GM21381 (cell line): ENCODE measurements at regions not wholly inside any gene's neighbourhood (a gene's known extent, or its start where the extent isn't known, plus 50 kb on each side); places are given as distances from the start of the nearest gene placed in this dataset.
A peak's percentile ranks its signal among the peaks of the same experiment; 100 is the strongest.
"Not testable (repeated sequence)": the region's sequence is repeated elsewhere in the genome, so short reads cannot be mapped to it uniquely, and the experiment has no call there.

Experiments used
- ATAC-seq: cut with Tn5 transposase; IDR thresholded peaks from one replicate; pipeline ENCODE4 v1.9.1; 2021; ENCODE audit warnings: mild to moderate bottlenecking, moderate library complexity; ENCODE audit not compliant: unreplicated experiment

DNA sequence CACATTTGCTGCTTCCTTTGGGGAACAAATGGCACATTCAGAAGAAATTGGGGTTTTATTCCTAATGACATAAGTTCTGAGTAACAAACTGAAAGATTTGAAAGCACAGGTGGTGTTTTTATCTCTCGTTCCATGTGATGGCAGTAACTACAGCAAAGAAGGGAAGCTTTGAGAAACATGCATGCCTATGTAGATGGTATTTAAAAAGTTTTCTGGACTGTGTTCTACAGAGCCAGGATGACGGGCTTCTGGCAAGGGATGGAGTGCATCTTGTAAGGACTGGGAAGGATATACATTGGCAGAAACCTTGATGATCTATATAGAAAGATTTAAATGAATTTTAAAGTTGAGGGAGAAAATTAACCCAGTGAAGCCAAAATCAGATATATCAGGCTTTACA lies 362.2 kb upstream of the ROPN1 start:
- ATAC-seq: no peak

DNA sequence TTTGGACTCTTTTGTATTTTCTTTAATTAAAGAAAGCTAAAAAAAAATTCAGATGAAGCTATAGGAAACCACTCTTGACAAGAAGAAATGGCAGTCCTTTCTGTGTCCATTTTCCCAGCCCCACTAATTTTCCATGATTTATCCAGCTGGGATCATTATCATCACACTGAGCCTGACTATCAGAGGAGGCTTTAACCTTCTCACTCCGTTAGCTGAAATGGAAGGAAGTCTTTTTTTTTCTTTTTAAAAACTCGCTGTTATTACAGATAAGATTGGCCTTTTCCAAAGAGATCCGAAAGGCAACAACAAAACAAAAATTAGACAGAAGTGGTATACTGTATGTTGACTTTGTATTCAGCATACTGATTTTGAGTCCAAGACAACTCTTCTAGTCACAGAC lies 366.2 kb upstream of the ROPN1 start:
- no peak for ATAC-seq

- no peak for ATAC-seq
Measured at GRCh38 chr3:124360155-124360554, 368.2 kb upstream of the ROPN1 start.

- ATAC-seq: no peak
Measured at GRCh38 chr3:124360563-124360962, 368.6 kb upstream of the ROPN1 start.

GRCh38 chr3:124361566-124361965 lies 368.7 kb upstream of the UMPS start:
- ATAC-seq: no peak

GRCh38 chr3:124362455-124362854 lies 367.8 kb upstream of the UMPS start:
- ATAC-seq: no peak

- no peak for ATAC-seq
Measured at GRCh38 chr3:124363476-124363875, 366.8 kb upstream of the UMPS start.

- no peak for ATAC-seq
Measured at GRCh38 chr3:124364317-124365020, 365.8 kb upstream of the UMPS start.

- not testable (repeated sequence) for ATAC-seq
Measured at GRCh38 chr3:124366655-124367054, 363.6 kb upstream of the UMPS start.

DNA sequence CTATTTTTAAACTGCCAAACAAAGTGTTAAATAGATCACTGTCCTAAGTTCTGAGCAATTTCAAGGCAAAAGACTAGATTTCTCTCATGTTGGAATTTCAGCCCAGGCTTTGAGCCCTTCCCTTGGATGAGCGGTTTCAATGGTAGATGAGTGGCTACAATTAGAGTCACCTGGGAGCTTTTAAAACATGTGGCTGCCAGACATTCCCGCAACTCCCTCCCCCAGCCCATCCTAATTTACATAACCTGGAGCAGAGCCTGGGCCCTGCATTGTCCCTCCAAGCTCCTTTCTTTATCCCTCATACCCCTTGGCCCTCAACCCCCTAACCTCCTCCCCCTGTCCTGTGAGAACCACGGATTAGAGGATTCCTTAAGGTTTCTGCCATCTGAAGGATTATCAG lies 357.5 kb upstream of the UMPS start:
- no peak for ATAC-seq

- ATAC-seq: peak; percentile 52
Measured at GRCh38 chr3:124373524-124373923, 356.7 kb upstream of the UMPS start.

GRCh38 chr3:124374583-124374982 lies 355.7 kb upstream of the UMPS start:
- ATAC-seq: no peak

DNA sequence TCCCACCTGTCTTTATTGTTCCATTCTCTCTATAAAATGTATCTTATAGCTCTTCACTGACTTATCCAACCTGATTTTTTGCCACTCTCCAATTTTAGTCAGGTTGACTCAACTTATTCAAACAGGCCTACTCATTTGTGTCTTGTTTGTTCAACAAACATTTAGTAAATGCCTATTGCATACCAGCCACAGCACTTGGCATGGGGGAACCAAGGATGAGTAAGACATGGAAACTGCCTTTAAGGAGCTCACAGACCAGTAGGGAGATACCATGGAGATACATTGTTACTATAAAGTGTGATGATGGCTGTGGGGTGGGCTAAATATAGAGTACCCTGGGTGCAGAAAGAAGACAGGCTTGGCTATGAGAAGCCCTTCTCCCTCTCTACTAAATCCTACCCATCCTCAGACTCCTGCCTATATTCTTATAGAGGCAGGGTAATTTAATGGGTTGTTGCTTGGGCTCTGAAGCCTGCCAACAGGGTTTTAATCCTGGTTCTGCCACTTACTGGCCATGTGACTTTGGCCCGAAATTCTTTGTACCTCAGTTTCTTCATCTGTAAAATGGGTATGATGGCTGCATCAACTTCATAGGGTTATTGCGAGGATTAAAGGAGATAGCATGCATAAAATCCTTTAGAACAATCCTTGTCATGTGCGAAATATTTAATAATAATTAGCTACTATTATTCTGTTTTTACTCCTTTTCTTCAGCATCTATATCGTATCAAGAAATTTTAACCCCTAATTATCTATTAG lies 348.5 kb upstream of the UMPS start:
- no peak for ATAC-seq

- no peak for ATAC-seq
Measured at GRCh38 chr3:124383051-124383450, 347.2 kb upstream of the UMPS start.

DNA sequence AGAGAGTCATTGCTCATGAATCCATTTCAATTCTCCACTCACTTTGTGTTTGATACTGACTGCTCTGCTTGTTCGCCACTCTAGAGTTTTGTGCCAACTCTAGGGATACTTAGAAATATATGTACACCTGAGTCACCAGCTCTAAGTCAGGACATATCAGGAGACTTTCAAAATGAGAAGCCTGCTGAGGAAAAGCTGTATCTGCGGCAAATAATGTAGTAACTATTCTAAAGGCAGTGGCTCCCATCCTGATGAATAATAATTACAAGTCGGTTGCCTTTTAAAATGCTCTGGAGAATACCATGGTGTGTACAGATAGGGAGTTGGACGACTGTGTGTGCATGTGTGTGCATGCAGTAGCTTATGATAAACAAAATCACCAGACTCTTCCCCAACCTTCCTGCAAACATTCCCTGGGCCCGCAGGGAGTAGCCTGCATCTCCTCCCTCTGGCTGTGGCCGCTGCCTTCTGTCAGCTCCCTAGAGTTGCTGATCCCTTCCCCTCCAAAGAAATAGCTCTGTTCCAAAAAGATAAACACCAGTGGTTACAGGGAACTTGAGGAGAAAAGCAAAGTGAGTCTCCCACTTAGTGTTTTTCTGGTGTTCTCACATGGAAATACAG lies 346.3 kb upstream of the UMPS start:
- ATAC-seq: no peak

GRCh38 chr3:124384527-124384926 lies 345.7 kb upstream of the UMPS start:
- no peak for ATAC-seq

GRCh38 chr3:124385996-124386395 lies 344.3 kb upstream of the UMPS start:
- ATAC-seq: no peak

GRCh38 chr3:124386996-124387595 lies 343.2 kb upstream of the UMPS start:
- ATAC-seq: no peak

DNA sequence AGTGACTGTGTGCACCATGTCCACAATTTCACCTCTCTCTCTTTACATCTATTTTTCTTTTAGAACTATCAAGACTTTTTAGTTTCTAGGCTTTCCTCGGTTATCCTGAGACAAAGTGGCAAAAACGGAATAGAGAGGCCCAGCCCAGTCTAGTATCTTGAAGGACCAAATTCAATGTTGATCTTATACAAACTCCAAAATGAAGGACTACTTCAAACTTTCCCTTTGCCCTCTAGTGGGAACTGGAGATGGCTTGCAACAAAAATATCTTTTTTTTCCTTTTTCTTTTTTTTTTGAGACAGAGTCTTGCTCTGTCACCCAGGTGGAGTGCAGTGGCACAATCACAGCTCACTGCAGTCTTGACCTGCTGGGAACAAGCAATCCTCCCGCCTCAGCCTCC lies 338.5 kb upstream of the UMPS start:
- no peak for ATAC-seq

DNA sequence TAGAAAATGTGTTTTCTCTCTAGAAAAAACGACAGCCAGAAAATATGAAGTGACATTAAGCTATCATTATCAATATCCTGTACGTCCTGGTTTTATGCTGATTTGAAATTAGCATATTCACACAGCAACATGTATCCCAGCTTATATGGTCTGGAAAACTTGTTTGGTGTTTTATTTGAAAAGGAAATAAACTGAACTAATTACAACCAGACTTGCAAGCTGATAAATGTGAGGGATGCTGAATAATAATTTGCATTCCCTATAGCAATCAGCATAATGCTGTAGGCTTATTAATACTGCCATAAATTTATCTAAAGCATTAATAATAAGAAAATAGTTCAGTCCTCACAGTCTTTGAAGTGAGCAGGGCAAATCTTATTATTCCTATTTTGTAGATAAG lies 336.9 kb upstream of the UMPS start:
- ATAC-seq: no peak

DNA sequence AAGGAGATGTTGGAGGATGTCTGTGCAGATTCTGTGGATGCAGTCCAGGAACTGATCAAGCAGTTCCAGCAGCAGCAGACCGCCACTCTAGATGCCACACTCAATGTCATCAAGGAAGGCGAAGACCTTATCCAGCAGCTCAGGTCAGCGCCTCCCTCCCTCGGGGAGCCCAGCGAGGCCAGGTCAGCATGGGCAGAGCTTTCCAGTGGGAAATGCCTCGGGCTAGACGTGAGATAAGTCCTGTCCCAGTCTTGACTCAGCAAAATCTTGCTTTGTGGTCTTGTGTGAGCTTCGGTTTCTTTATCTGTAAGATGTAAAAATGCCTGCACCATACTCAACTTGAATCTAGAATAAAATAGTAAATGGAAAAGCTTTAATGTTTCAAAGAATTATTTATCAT lies 335.1 kb upstream of the UMPS start:
- no peak for ATAC-seq
